ENCODE measurements at regions not wholly inside any gene's neighbourhood (a gene's known extent, or its start where the extent isn't known, plus 50 kb on each side); places are given as distances from the start of the nearest gene placed in this dataset.
A peak's percentile ranks its signal among the peaks of the same experiment; 100 is the strongest.

GRCh38 chr13:63128716-63129115, 1713.1 kb upstream of the PCDH20 start:
- Histone ChIP-seq H3K9me3 (no peaks in the 10 kb centered on the region), H3K36me3 (no peaks in the 10 kb centered on the region), H3K4me1 (no peaks in the 10 kb centered on the region), H3K27me3 (no peaks in the 10 kb centered on the region), H3K4me3 (no peak overlapping the region), H3K27ac (no peak overlapping the region)
- TF ChIP-seq, protein P1, sequence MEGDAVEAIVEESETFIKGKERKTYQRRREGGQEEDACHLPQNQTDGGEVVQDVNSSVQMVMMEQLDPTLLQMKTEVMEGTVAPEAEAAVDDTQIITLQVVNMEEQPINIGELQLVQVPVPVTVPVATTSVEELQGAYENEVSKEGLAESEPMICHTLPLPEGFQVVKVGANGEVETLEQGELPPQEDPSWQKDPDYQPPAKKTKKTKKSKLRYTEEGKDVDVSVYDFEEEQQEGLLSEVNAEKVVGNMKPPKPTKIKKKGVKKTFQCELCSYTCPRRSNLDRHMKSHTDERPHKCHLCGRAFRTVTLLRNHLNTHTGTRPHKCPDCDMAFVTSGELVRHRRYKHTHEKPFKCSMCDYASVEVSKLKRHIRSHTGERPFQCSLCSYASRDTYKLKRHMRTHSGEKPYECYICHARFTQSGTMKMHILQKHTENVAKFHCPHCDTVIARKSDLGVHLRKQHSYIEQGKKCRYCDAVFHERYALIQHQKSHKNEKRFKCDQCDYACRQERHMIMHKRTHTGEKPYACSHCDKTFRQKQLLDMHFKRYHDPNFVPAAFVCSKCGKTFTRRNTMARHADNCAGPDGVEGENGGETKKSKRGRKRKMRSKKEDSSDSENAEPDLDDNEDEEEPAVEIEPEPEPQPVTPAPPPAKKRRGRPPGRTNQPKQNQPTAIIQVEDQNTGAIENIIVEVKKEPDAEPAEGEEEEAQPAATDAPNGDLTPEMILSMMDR (IDR thresholded peaks at IDR 0.05) = no peak
- no peak for DNase-seq (ENCODE audit: low spot score)

DNA sequence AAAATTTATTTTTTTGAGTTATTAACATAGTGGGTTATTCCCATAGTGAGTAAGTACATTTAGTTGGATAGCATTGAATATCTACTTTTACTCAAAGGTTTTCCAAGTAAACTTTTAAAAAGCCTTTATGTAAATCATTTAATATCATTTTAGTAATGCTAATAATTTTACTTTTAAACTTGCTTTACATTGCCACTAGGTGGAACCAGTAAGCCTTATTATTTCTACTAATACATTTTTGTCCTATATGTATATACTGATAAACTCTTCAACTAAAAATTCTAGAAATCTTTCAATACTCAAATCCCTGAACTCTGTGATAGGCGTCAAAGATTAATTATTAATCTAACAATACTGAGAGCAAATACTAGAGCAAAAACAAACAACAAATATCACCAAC, 1709.2 kb upstream of the PCDH20 start:
- H3K27me3 ChIP-seq = no peaks in the 10 kb centered on the region
- TF ChIP-seq, protein P1 (IDR thresholded peaks at IDR 0.05) = peak in 1 of 2 donors; percentile 45
- H3K9me3 ChIP-seq = no peaks in the 10 kb centered on the region
- H3K4me3 ChIP-seq = no peak overlapping the region
- H3K4me1 ChIP-seq = no peaks in the 10 kb centered on the region
- no peaks in the 10 kb centered on the region for H3K36me3 ChIP-seq
- no peak overlapping the region for H3K27ac ChIP-seq
- DNase-seq (ENCODE audit: low spot score) = no peak

DNA sequence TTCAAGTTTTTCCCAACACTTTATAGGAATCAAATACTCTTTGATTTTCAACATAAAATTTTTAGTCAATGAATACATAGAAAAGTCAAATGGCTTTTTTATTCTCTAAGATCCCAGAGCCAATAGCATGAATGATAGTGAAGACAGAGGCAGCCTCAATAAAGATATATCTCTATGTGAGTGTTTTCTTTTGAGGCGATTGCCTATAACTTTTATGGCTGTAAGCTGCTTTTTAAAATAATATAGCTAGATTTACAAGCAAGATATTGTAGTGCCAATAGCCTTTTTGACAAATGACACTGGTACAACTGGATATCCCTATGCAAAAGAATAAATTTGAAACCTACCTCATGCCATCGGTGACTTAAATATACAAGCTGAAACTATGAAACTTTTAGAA, 1705.2 kb upstream of the PCDH20 start:
- no peak for DNase-seq (ENCODE audit: low spot score)
- Histone ChIP-seq H3K9me3 (no peaks in the 10 kb centered on the region), H3K27me3 (no peaks in the 10 kb centered on the region), H3K27ac (no peak overlapping the region), H3K4me3 (no peak overlapping the region), H3K36me3 (no peaks in the 10 kb centered on the region), H3K4me1 (no peaks in the 10 kb centered on the region)
- TF ChIP-seq, protein P1 (IDR thresholded peaks at IDR 0.05) = no peak

GRCh38 chr13:63117710-63118109, 1702.1 kb upstream of the PCDH20 start:
- TF ChIP-seq, protein P1 (IDR thresholded peaks at IDR 0.05) = no peak
- H3K9me3 ChIP-seq = no peaks in the 10 kb centered on the region
- H3K36me3 ChIP-seq = no peaks in the 10 kb centered on the region
- DNase-seq (ENCODE audit: low spot score) = no peak
- H3K4me1 ChIP-seq = no peaks in the 10 kb centered on the region
- no peak overlapping the region for H3K4me3 ChIP-seq
- no peak overlapping the region for H3K27ac ChIP-seq
- no peaks in the 10 kb centered on the region for H3K27me3 ChIP-seq

GRCh38 chr13:63112799-63113395, 1697.2 kb upstream of the PCDH20 start:
- DNase-seq (ENCODE audit: low spot score) = no peak
- Histone ChIP-seq H3K4me3 (no peak overlapping the region), H3K27me3 (no peaks in the 10 kb centered on the region), H3K36me3 (no peaks in the 10 kb centered on the region), H3K9me3 (no peaks in the 10 kb centered on the region), H3K4me1 (no peaks in the 10 kb centered on the region), H3K27ac (no peak overlapping the region)
- TF ChIP-seq, protein P1 (IDR thresholded peaks at IDR 0.05) = no peak

GRCh38 chr13:63110466-63110865, 1694.8 kb upstream of the PCDH20 start:
- Histone ChIP-seq H3K4me3 (no peak overlapping the region), H3K4me1 (no peaks in the 10 kb centered on the region)

More at GRCh38 chr13:63110466-63110865, 1694.8 kb upstream of the PCDH20 start:
- Histone ChIP-seq H3K27ac (no peak overlapping the region), H3K27me3 (no peaks in the 10 kb centered on the region), H3K36me3 (no peaks in the 10 kb centered on the region), H3K9me3 (no peaks in the 10 kb centered on the region)
- DNase-seq (ENCODE audit: low spot score) = no peak
- TF ChIP-seq, protein P1 (IDR thresholded peaks at IDR 0.05) = no peak
